ENCODE measurements at regions not wholly inside any gene's neighbourhood (a gene's known extent, or its start where the extent isn't known, plus 50 kb on each side); places are given as distances from the start of the nearest gene placed in this dataset.

- no peak for DNase-seq (ENCODE audit: low read depth, low spot score)
These were observed 103.3 kb downstream of the SPRY2 start for GRCh38 chr13:80237646-80238045.

GRCh38 chr13:80235967-80236302 lies 105.0 kb downstream of the SPRY2 start:
- no peak for DNase-seq (ENCODE audit: low read depth, low spot score)

- DNase-seq (ENCODE audit: low read depth, low spot score), result no peak
These were observed 105.6 kb downstream of the SPRY2 start for GRCh38 chr13:80235166-80235966.

GRCh38 chr13:80227645-80228044 lies 113.3 kb downstream of the SPRY2 start:
- DNase-seq (ENCODE audit: low read depth, low spot score), result no peak

- DNase-seq (ENCODE audit: low read depth, low spot score), result no peak
These were observed 114.3 kb downstream of the SPRY2 start for GRCh38 chr13:80226645-80227044.

GRCh38 chr13:80224468-80224867 lies 116.5 kb downstream of the SPRY2 start:
- DNase-seq (ENCODE audit: low read depth, low spot score), result no peak

- no peak for DNase-seq (ENCODE audit: low read depth, low spot score)
These were observed 123.1 kb downstream of the SPRY2 start for GRCh38 chr13:80217614-80218456.

- no peak for DNase-seq (ENCODE audit: low read depth, low spot score)
These were observed 125.6 kb downstream of the SPRY2 start for GRCh38 chr13:80215368-80215767.

- no peak for DNase-seq (ENCODE audit: low read depth, low spot score)
These were observed 126.4 kb downstream of the SPRY2 start for GRCh38 chr13:80214521-80214991.

- no peak for DNase-seq (ENCODE audit: low read depth, low spot score)
These were observed 126.9 kb downstream of the SPRY2 start for GRCh38 chr13:80214050-80214449.

GRCh38 chr13:80213201-80213600 lies 127.7 kb downstream of the SPRY2 start:
- DNase-seq (ENCODE audit: low read depth, low spot score), result no peak

- no peak for DNase-seq (ENCODE audit: low read depth, low spot score)
These were observed 129.4 kb downstream of the SPRY2 start for GRCh38 chr13:80211566-80211965.

GRCh38 chr13:80204642-80205041 lies 136.3 kb downstream of the SPRY2 start:
- DNase-seq (ENCODE audit: low read depth, low spot score), result no peak

GRCh38 chr13:80203496-80203895 lies 137.4 kb downstream of the SPRY2 start:
- no peak for DNase-seq (ENCODE audit: low read depth, low spot score)

- DNase-seq (ENCODE audit: low read depth, low spot score), result no peak
These were observed 139.0 kb downstream of the SPRY2 start for GRCh38 chr13:80201694-80202468.

- DNase-seq (ENCODE audit: low read depth, low spot score), result no peak
These were observed 141.2 kb downstream of the SPRY2 start for GRCh38 chr13:80199585-80200292.

GRCh38 chr13:80199067-80199466 lies 141.9 kb downstream of the SPRY2 start:
- no peak for DNase-seq (ENCODE audit: low read depth, low spot score)

- DNase-seq (ENCODE audit: low read depth, low spot score), result no peak
These were observed 144.2 kb downstream of the SPRY2 start for GRCh38 chr13:80196756-80197155.

- DNase-seq (ENCODE audit: low read depth, low spot score), result no peak
These were observed 145.3 kb downstream of the SPRY2 start for GRCh38 chr13:80195649-80196048.

- no peak for DNase-seq (ENCODE audit: low read depth, low spot score)
These were observed 150.9 kb downstream of the SPRY2 start for GRCh38 chr13:80189889-80190597.

Data from brain pericyte (primary cell).